H1 (cell line): ENCODE measurements at regions not wholly inside any gene's neighbourhood (a gene's known extent, or its start where the extent isn't known, plus 50 kb on each side); places are given as distances from the start of the nearest gene placed in this dataset.

Source experiments
- CTCF ChIA-PET: fragments of 300-600 bp; sonication (Branson Sonifier 250); formaldehyde crosslinking; loops from one replicate; lab custom pipeline; 2021; ENCODE audit not compliant: partially characterized antibody; lab: Charles Lee
- POLR2A ChIA-PET: fragments of 300-600 bp; sonication (Branson Sonifier 250); formaldehyde crosslinking; loops from one replicate; lab custom pipeline; 2021; ENCODE audit warnings: inconsistent platforms; ENCODE audit not compliant: partially characterized antibody; lab: Charles Lee
- DNase-seq, 2 experiments: peaks; one replicate each; pipeline versions ENCODE4 v3.0.0 to v3.0.0-alpha.2; 2010 to 2022; ENCODE audit warnings: low spot score in 2 of 2, low read depth in 1 of 2, mixed read lengths in 1 of 2
- FAIRE-seq: peaks from 2 replicates; lab custom pipeline; 2011; peaks lifted over from hg19 to GRCh38; lab: Jason Lieb, UNC
- H2AFZ ChIP-seq: 2 replicates; pipeline ENCODE4 v1.8.1; 2012; ENCODE audit warnings: low read length, inconsistent platforms
- H2AK5ac ChIP-seq: 2 replicates; pipeline ENCODE4 v1.6.1; 2013; ENCODE audit warnings: low read depth, low read length
- H2BK120ac ChIP-seq: replicated peaks from 2 replicates; pipeline ENCODE3; 2013; ENCODE audit warnings: low read depth, low read length, inconsistent platforms
- H2BK12ac ChIP-seq: 2 replicates; pipeline ENCODE4 v1.6.1; 2013; ENCODE audit warnings: low read depth, low read length
- H2BK15ac ChIP-seq: 2 replicates; pipeline ENCODE4 v1.6.1; 2013; ENCODE audit warnings: low read length
- H2BK20ac ChIP-seq: 2 replicates; pipeline ENCODE4 v1.6.1; 2013; ENCODE audit warnings: low read length
- H2BK5ac ChIP-seq: 2 replicates; pipeline ENCODE4 v1.6.1; 2013; ENCODE audit warnings: low read depth, low read length
- H3K14ac ChIP-seq: 2 replicates; pipeline ENCODE4 v1.6.1; 2013; ENCODE audit warnings: inconsistent platforms; ENCODE audit not compliant: insufficient read length
- H3K18ac ChIP-seq: 2 replicates; pipeline ENCODE4 v1.6.1; 2013; ENCODE audit warnings: low read length; ENCODE audit errors: extremely low read depth
- H3K23ac ChIP-seq: 2 replicates; pipeline ENCODE4 v1.6.1; 2013; ENCODE audit warnings: inconsistent platforms; ENCODE audit not compliant: insufficient read length
- H3K23me2 ChIP-seq: 2 replicates; pipeline ENCODE4 v1.6.1; 2013; ENCODE audit warnings: low read depth, low read length
- H3K27ac ChIP-seq: 2 replicates; pipeline ENCODE4 v1.6.1; 2011; ENCODE audit warnings: low read depth, low read length, inconsistent platforms
- H3K27me3 ChIP-seq, 4 experiments: replicated peaks in 1 of 4; 1 replicate in 1 of 4; 2 replicates in 3 of 4; pipeline versions ENCODE4 v1.6.1 to v1.8.1; 2011 to 2013; ENCODE audit warnings: low read length in 3 of 4, mild to moderate bottlenecking in 3 of 4, inconsistent platforms in 2 of 4, mixed read lengths in 2 of 4, moderate library complexity in 1 of 4; ENCODE audit not compliant: control insufficient read depth in 3 of 4, insufficient read depth in 3 of 4; ENCODE audit errors: extremely low read depth in 1 of 4
- H3K36me3 ChIP-seq, 4 experiments: 2 replicates each; pipeline versions ENCODE4 v1.6.1 to v1.8.1; 2011 to 2013; ENCODE audit warnings: mild to moderate bottlenecking in 4 of 4, low read length in 3 of 4, moderate library complexity in 2 of 4, control low read depth in 1 of 4, inconsistent platforms in 1 of 4; ENCODE audit not compliant: insufficient read depth in 4 of 4, control insufficient read depth in 2 of 4
- H3K4ac ChIP-seq: replicated peaks from 2 replicates; pipeline ENCODE3; 2013; ENCODE audit warnings: low read length, low read depth, mixed read lengths, inconsistent platforms; ENCODE audit not compliant: insufficient read length
- H3K4me1 ChIP-seq, 4 experiments: replicated peaks in 1 of 4; 1 replicate in 1 of 4; 2 replicates in 3 of 4; pipeline versions ENCODE4 v1.6.1 to v1.8.1; 2011 to 2013; ENCODE audit warnings: low read length in 3 of 4, inconsistent platforms in 2 of 4, mixed read lengths in 1 of 4; ENCODE audit not compliant: insufficient read depth in 4 of 4, control insufficient read depth in 3 of 4
- H3K4me2 ChIP-seq, 2 experiments: 2 replicates each; pipeline versions ENCODE4 v1.6.1 to v1.8.1; 2011 to 2013; ENCODE audit warnings: low read depth in 2 of 2, low read length in 2 of 2, control low read depth in 1 of 2, inconsistent platforms in 1 of 2, mild to moderate bottlenecking in 1 of 2; ENCODE audit not compliant: insufficient read depth in 1 of 2
- H3K4me3 ChIP-seq, 4 experiments: fragments of 200-600, 300-600 bp in 1 of 4; sonication (generic), shearing (Covaris generic), sonication (Bioruptor Twin) in 1 of 4; 2 replicates each; pipeline versions ENCODE4 v1.5.1 to v1.8.1; 2011 to 2016; ENCODE audit warnings: low read length in 4 of 4, low read depth in 3 of 4, control low read depth in 2 of 4, inconsistent platforms in 2 of 4, mild to moderate bottlenecking in 2 of 4, mixed read lengths in 1 of 4, moderate library complexity in 1 of 4; ENCODE audit not compliant: insufficient read depth in 2 of 4; ENCODE audit errors: extremely low read depth in 1 of 4
- H3K56ac ChIP-seq: replicated peaks from 2 replicates; pipeline ENCODE3; 2013; ENCODE audit warnings: low read depth, mild to moderate bottlenecking, mixed read lengths, low read length, inconsistent platforms; ENCODE audit not compliant: insufficient read length
- H3K79me1 ChIP-seq: 2 replicates; pipeline ENCODE4 v1.6.1; 2013; ENCODE audit warnings: low read depth, low read length, control low read depth
- H3K79me2 ChIP-seq, 2 experiments: 2 replicates each; pipeline versions ENCODE4 v1.6.1 to v1.8.1; 2012 to 2013; ENCODE audit warnings: low read length in 2 of 2, mild to moderate bottlenecking in 2 of 2, inconsistent platforms in 1 of 2; ENCODE audit not compliant: insufficient read depth in 2 of 2, control insufficient read depth in 1 of 2
- H3K9ac ChIP-seq, 4 experiments: replicated peaks in 1 of 4; 1 replicate in 1 of 4; 2 replicates in 3 of 4; pipeline versions ENCODE4 v1.6.1 to v1.8.1; 2011 to 2013; ENCODE audit warnings: low read depth in 3 of 4, low read length in 3 of 4, control low read depth in 2 of 4, mild to moderate bottlenecking in 2 of 4, moderate library complexity in 2 of 4, inconsistent platforms in 1 of 4; ENCODE audit errors: extremely low read depth in 1 of 4
- H3K9me3 ChIP-seq, 2 experiments: 2 replicates each; pipeline versions ENCODE4 v1.6.1 to v1.8.1; 2012 to 2013; ENCODE audit warnings: mild to moderate bottlenecking in 2 of 2, moderate library complexity in 2 of 2, control low read depth in 1 of 2, inconsistent platforms in 1 of 2, low read depth in 1 of 2, low read length in 1 of 2, mixed read lengths in 1 of 2; ENCODE audit not compliant: insufficient read depth in 2 of 2
- H4K20me1 ChIP-seq, 2 experiments: replicated peaks in 1 of 2; 2 replicates each; pipeline versions ENCODE3 to v1.8.1; 2011 to 2013; ENCODE audit warnings: inconsistent platforms in 2 of 2, low read length in 2 of 2, mild to moderate bottlenecking in 1 of 2; ENCODE audit not compliant: insufficient read depth in 2 of 2, control insufficient read depth in 1 of 2
- H4K5ac ChIP-seq: 2 replicates; pipeline ENCODE4 v1.6.1; 2013; ENCODE audit warnings: low read length, low read depth, mixed read lengths, inconsistent platforms; ENCODE audit not compliant: insufficient read length
- H4K8ac ChIP-seq: 2 replicates; pipeline ENCODE4 v1.8.0; 2013; ENCODE audit warnings: mild to moderate bottlenecking, moderate library complexity, low read length, inconsistent platforms; ENCODE audit not compliant: insufficient read depth; ENCODE audit errors: extremely low read depth
- H4K91ac ChIP-seq: replicated peaks from 2 replicates; pipeline ENCODE3; 2013; ENCODE audit warnings: low read length, mixed read lengths, inconsistent platforms; ENCODE audit not compliant: insufficient read length
- ATF3 ChIP-seq: IDR thresholded peaks from 2 replicates; pipeline ENCODE4 v1.6.1; 2011; ENCODE audit warnings: low read depth, mild to moderate bottlenecking, low read length; ENCODE audit not compliant: insufficient read depth
- RAD21 ChIP-seq, 2 experiments: IDR thresholded peaks in 1 of 2; conservative IDR thresholded peaks in 1 of 2; 2 replicates each; pipeline ENCODE4 v1.6.1; 2011; ENCODE audit warnings: low read depth in 2 of 2, low read length in 2 of 2, improper control_type of control experiment in 1 of 2, inconsistent platforms in 1 of 2, mild to moderate bottlenecking in 1 of 2, moderate library complexity in 1 of 2
- WGBS, 2 experiments: shearing (Covaris generic) in 1 of 2; methylation state at CpG; one replicate each; pipeline versions ENCODE4 v1.1.6 to v1.1.7; 2013 to 2015; ENCODE audit warnings: low lambda C conversion rate in 2 of 2, mixed read lengths in 2 of 2, inconsistent platforms in 1 of 2, low coverage in 1 of 2, missing lambda C conversion rate in 1 of 2; ENCODE audit not compliant: insufficient replicate concordance in 2 of 2, insufficient coverage in 1 of 2, insufficient read length in 1 of 2; ENCODE audit errors: extremely low coverage in 1 of 2, missing lambda C conversion rate in 1 of 2; 5-methylcytosine and 5-hydroxymethylcytosine counted together

- H3K4me2 ChIP-seq = no peak overlapping the region
- no peak overlapping the region for H2BK15ac ChIP-seq
- no peak for TF ChIP-seq ATF3
- TF ChIP-seq RAD21 (IDR thresholded peaks at IDR 0.05 in 1 of 2, conservative IDR thresholded peaks at IDR 0.05 in 1 of 2; ENCODE audit: low read depth in 2 of 2, low read length in 2 of 2) = peak in 1 of 2 experiments; percentile 15; a peak in 1 of 4 replicates
- H3K56ac ChIP-seq = no peak overlapping the region
- WGBS, 2 experiments = 96% methylated on average over 1 of the region's 1 CpG; no CpG with 5 or more reads in 1 of the 2 experiments
- H2BK5ac ChIP-seq = no peak overlapping the region
- H3K79me1 ChIP-seq = no peaks in the 10 kb centered on the region
- no peak overlapping the region for H2AFZ ChIP-seq
- POLR2A ChIA-PET = interaction anchor here (1.4 kb wide), 1 partner anchor 10 kb away, joined by 4 read pairs; no protein-coding TSS in a partner anchor
- H3K18ac ChIP-seq = no peak overlapping the region
- H3K23ac ChIP-seq = no peak overlapping the region
- H3K23me2 ChIP-seq = no peaks in the 10 kb centered on the region; the same call in 1 of the 2 replicates
- peaks cover 0 to 1% (median 0%) of the 10 kb centered on the region in 4 experiments; a peak in 1 of 7 replicates for H3K27me3 ChIP-seq
- FAIRE-seq (no peak), DNase-seq (no peak)
- H3K4me1 ChIP-seq = peaks cover 0 to 2% (median 0%) of the 10 kb centered on the region in 4 experiments; a peak in 2 of 7 replicates
- no peak overlapping the region for H2BK120ac ChIP-seq
- no peak overlapping the region for H4K5ac ChIP-seq
- CTCF ChIA-PET = interaction anchor here (0.6 kb wide), 1 partner anchor 183 kb away, joined by 3 read pairs; no protein-coding TSS in a partner anchor
- H3K79me2 ChIP-seq = no peaks in the 10 kb centered on the region
- no peaks in the 10 kb centered on the region for H3K36me3 ChIP-seq
- no peak overlapping the region for H2AK5ac ChIP-seq
- H4K8ac ChIP-seq = no peak overlapping the region
- no peak overlapping the region for H3K14ac ChIP-seq
- H2BK20ac ChIP-seq = no peak overlapping the region
- no peak overlapping the region for H3K27ac ChIP-seq
- H4K20me1 ChIP-seq = no peaks in the 10 kb centered on the region
- no peaks in the 10 kb centered on the region for H3K9me3 ChIP-seq
- H2BK12ac ChIP-seq = no peak overlapping the region
- no peak overlapping the region for H3K4ac ChIP-seq
- H3K4me3 ChIP-seq = no peak overlapping the region
- no peak overlapping the region for H4K91ac ChIP-seq
- no peak overlapping the region for H3K9ac ChIP-seq
Observed at GRCh38 chr4:103478734-103479133, 241.1 kb downstream of the TACR3 start.
